ENCODE measurements at regions not wholly inside any gene's neighbourhood (a gene's known extent, or its start where the extent isn't known, plus 50 kb on each side); places are given as distances from the start of the nearest gene placed in this dataset.

- TF ChIP-seq CTCF (IDR thresholded peaks at IDR 0.05) (no peak), POLR2A (IDR thresholded peaks at IDR 0.05) (no peak)
Measured at GRCh38 chr1:98406352-98407088, 255.0 kb upstream of the SNX7 start.

All from adrenal gland (tissue), 5 donors.